GM06990 (cell line): ENCODE measurements at regions not wholly inside any gene's neighbourhood (a gene's known extent, or its start where the extent isn't known, plus 50 kb on each side); places are given as distances from the start of the nearest gene placed in this dataset.

Experiments used
- DNase-seq: peaks from one replicate; pipeline ENCODE4 v3.0.0-alpha.2; 2011; ENCODE audit not compliant: insufficient read length; ENCODE audit errors: extremely low read depth
- H3K27me3 ChIP-seq: replicated peaks from 2 replicates; pipeline ENCODE4 v1.6.0; 2011; ENCODE audit warnings: low read length; ENCODE audit not compliant: control insufficient read depth, insufficient read depth
- H3K36me3 ChIP-seq: 2 replicates; pipeline ENCODE4 v1.5.1; 2011; ENCODE audit warnings: low read length; ENCODE audit not compliant: control insufficient read depth, insufficient read depth
- H3K4me3 ChIP-seq: replicated peaks from 2 replicates; pipeline ENCODE4 v1.5.1; 2011; ENCODE audit warnings: low read depth, mild to moderate bottlenecking, control low read depth, low read length
- CTCF ChIP-seq: IDR thresholded peaks from 2 replicates; pipeline ENCODE4 v1.5.1; 2011; ENCODE audit warnings: low read length, control low read depth, mild to moderate bottlenecking, inconsistent platforms; ENCODE audit not compliant: insufficient read depth, poor library complexity, severe bottlenecking

DNA sequence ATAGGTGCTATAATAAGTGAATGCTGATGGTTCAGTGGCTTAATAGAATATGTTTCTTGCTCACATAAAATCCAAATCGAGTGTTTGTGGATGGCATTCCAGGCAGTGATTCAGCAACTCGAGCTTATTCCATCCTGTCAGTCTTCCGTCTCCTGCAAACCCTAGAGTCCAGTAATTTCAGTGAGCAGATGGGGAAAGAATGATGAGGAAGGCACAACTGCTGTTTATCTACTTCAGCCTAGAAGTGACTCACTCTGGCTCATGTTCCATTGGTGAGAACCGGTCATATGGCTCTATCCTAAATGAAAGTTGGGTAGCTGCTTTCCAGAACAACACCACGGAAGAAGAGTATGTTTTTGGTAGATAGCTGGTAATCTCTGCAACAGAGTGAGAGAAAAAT, 421.8 kb upstream of the PDE3A start:
- no peak for DNase-seq
- TF ChIP-seq CTCF = no peak
- Histone ChIP-seq H3K4me3 (no peak overlapping the region), H3K36me3 (no peaks in the 10 kb centered on the region), H3K27me3 (no peaks in the 10 kb centered on the region)

- no peak for TF ChIP-seq CTCF
- Histone ChIP-seq H3K27me3 (no peaks in the 10 kb centered on the region), H3K36me3 (no peaks in the 10 kb centered on the region), H3K4me3 (no peak overlapping the region)
- DNase-seq = no peak
These were observed 421.0 kb upstream of the PDE3A start for GRCh38 chr12:19947344-19947743.

DNA sequence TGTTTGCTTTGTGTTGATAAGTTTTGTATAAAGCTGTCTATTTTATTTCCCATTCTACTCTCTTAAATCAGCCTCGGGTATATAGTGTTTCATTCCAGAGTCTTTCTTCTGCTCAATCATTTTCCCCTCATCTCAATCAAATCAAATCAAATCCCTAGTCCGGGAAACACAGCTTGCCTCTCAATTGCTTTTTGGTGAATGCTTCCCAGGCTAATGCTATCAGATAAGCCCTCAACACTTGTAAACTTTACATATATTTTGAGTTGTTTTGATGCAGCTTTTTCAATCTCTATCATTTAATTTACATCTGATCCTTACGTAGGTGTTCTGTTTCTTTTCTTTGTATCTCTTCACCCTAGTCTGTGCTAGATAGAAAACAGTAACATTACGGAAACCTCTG, 416.7 kb upstream of the PDE3A start:
- no peak for TF ChIP-seq CTCF
- DNase-seq = no peak
- H3K4me3 ChIP-seq = no peak overlapping the region
- H3K36me3 ChIP-seq = no peaks in the 10 kb centered on the region
- no peaks in the 10 kb centered on the region for H3K27me3 ChIP-seq

GRCh38 chr12:19953734-19954133, 414.6 kb upstream of the PDE3A start:
- H3K27me3 ChIP-seq = no peaks in the 10 kb centered on the region
- no peaks in the 10 kb centered on the region for H3K36me3 ChIP-seq
- TF ChIP-seq CTCF = no peak
- no peak for DNase-seq
- H3K4me3 ChIP-seq = no peak overlapping the region

- no peak for TF ChIP-seq CTCF
- H3K27me3 ChIP-seq = no peaks in the 10 kb centered on the region
- H3K36me3 ChIP-seq = no peaks in the 10 kb centered on the region
These were observed 414.2 kb upstream of the PDE3A start for GRCh38 chr12:19954163-19954562.

More at GRCh38 chr12:19954163-19954562, 414.2 kb upstream of the PDE3A start:
- no peak overlapping the region for H3K4me3 ChIP-seq
- DNase-seq = no peak
